ENCODE measurements at regions not wholly inside any gene's neighbourhood (a gene's known extent, or its start where the extent isn't known, plus 50 kb on each side); places are given as distances from the start of the nearest gene placed in this dataset.
A peak's percentile ranks its signal among the peaks of the same experiment; 100 is the strongest.

DNA sequence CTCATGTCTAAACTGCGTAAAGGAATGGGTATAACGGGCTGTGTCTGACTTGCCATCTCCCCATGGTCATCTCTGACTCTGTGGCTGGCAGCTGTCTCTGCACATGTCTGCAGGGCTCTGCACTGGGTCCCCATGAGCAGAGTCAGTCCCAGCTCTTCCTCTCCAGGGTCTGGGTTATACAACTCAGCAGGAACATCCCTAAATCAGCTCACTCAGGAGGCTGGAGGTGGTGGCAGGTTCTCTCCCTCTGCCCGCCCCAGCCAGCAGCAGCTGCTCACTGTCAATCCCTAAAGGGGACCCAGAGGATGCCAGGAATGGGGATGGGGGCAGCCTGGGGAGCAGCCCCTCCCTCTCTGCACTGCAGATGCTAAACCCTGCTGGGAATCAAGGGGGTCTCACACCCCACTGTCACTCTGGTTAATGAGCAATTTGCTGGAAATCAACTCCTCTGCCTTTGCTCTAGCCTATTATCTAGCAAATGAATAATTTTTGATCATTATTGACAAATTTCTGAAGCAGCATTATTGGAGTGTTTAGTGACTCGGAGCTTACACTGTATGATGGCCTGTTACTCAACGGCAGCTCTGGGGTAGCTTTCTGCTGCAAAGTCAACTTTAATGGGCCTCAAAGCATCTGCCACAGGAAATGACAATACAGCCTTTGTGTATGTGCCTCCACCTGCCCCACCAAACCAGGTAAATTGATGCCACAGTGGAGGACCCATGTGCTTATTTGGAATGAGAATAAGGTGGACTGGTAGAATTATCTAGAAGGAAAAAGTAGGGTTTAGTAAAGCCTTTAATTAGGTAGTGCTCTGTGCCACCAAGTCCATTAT is 55.7 kb upstream of the SHANK2 start:
- DNase-seq: peak; percentile 5

DNA sequence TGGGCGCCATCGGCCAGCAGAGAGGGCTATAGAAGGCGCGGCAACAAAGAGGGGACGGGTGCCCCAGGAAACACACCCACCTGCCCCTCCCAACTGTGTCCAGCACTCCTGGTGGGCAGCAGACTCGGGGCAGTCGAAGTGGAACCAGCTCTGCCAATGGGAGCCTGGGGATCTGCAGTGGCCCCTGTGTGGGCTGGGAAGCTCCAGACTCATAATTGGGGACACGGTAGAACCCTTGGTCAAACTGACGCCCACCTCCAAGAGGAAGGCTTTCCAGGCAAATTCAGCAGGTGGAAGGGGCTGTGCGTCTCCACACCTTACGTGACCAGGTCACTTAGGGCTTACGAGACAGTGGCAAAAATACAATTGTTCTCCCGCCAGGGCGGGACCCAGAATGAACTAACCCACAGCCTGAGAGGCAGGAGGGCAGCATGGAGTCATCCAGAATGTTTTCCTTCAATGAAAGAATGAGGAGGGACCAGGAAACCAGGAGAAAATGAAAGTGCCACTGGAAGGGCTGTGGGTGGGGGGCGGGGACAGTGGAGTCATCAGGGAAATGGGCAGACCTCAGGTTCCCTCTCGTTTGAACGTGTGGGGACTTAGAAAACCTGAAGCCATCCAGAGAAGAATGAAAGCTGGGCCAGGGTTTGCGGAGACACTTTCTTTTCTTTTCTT is 53.2 kb upstream of the SHANK2 start:
- DNase-seq: peak; percentile 6

DNA sequence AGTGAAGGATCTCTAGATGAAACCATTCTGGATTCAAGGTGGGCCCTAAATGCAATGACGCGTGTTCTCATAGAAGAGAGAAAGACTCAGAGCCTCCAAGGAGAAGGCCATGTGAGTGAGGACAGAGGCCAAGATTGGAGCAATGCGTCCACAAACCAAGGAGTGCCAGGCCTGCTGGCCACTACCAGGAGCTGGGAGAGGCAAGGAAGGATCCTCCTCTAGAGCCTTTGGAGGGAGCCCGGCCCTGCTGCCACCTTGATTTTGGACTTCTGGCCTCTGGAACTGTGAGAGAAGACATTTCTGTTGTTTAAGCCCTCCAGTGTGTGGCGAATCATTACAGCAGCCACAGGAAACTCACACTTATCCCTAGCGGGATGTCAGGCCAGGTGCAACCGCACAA is 52.7 kb upstream of the SHANK2 start:
- peak; percentile 3 for DNase-seq

DNA sequence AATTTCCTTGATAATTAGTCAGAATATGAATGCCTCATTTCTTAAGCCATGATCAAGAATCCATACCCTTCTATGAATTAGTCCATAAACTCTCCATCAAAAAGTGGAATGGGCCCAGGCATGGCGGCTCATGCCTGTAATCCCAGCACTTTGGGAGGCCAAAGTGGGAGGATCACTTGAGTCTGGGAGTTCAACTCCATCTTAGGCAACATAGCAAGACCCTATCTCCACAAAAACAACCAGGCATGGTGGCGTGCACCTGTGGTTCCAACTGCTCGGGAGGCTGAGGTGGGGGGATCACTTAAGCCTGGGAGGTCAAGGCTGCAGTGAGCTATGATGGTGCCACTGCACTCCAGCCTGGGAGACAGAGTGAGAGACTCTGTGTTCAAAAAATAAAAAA is 52.1 kb upstream of the SHANK2 start:
- no peak for DNase-seq

DNA sequence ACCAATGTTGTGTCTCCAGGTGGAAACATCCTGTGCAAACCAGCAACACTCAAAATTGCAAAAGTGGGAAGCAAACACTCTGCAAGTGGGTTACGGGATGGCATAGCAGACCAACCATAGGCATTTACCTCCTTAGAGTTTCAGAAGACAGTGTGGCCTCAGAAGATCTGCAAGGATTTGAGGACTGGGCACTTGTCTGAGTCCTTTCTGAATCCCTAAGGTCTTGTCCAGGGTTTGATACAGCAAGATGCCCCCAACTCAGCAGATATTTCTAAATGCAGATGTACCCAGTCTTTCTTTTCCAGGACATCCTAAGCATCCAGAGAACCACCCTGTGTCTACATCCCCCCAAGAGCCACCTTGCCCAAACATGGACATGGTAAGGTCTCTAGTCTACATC is 51.7 kb upstream of the SHANK2 start:
- no peak for DNase-seq

DNA sequence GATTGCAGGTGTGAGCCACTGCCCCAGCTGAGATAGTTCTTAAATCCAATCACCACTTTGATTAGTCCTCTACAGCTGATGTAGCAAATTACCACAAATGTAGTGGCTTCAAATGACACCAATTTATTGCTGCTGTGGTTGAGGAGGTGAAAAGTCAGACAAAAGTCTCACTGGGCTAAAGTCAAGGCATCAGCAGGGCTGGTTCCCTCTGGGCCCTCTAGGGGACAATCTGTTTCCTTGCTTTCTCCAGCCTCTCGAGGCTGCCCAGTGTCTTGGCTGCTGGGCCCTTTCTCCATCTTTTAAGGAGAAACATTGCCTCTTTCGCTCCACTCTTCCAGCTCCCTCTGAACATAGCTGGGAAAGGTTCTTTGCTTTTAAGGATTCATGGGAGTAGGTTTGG is 50.5 kb upstream of the SHANK2 start:
- DNase-seq: peak; percentile 1

DNA sequence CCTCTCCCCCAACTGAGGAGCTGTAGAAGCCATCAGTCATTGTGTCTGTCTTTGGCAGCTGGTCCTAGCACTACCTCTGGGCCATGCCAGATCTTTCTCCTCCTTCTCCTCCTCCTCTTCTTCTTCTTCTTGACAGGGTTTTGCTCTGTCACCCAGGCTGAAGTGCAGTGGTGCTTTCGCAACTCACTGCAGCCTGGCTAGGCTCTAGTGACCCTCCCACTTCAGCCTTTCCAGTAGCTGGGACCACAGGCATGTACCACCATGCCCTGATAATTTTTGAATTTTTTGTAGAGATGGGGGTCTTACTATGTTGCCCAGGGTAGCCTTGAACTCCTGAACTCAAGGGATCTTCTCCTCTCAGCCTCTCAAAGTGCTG is 50.1 kb upstream of the SHANK2 start:
- DNase-seq: no peak

Measured in activated CD4-positive, alpha-beta T cell treated with anti-CD3 and anti-CD28 coated beads for 1 hour (primary cell).